ENCODE measurements at regions not wholly inside any gene's neighbourhood (a gene's known extent, or its start where the extent isn't known, plus 50 kb on each side); places are given as distances from the start of the nearest gene placed in this dataset.

GRCh38 chr3:102125994-102126368 is 276.7 kb downstream of the NFKBIZ start:
- no peak for TF ChIP-seq FOXA1 (IDR thresholded peaks at IDR 0.05)
- TF ChIP-seq SUZ12 (IDR thresholded peaks at IDR 0.05), result no peak
- no peak for TF ChIP-seq ARNT (IDR thresholded peaks at IDR 0.05)
- TF ChIP-seq CTBP1 (IDR thresholded peaks at IDR 0.05; ENCODE audit: borderline replicate concordance), result no peak
- TF ChIP-seq ELF4 (IDR thresholded peaks at IDR 0.05), result no peak
- TF ChIP-seq HDGF (IDR thresholded peaks at IDR 0.05; ENCODE audit: borderline replicate concordance), result no peak
- TF ChIP-seq ZNF384 (IDR thresholded peaks at IDR 0.05), result no peak
- no peak for TF ChIP-seq NFRKB (IDR thresholded peaks at IDR 0.05)
- TF ChIP-seq SP1 (IDR thresholded peaks at IDR 0.05), result no peak
- CTCF ChIA-PET, result no interaction called here
- DNase-seq (ENCODE audit: extremely low spot score), result no peak
- POLR2A ChIA-PET, result no interaction called here

GRCh38 chr3:102129760-102130608 is 280.7 kb downstream of the NFKBIZ start:
- TF ChIP-seq FOXA1 (IDR thresholded peaks at IDR 0.05) (no peak), SP1 (IDR thresholded peaks at IDR 0.05) (no peak), ARNT (IDR thresholded peaks at IDR 0.05) (no peak), ZNF384 (IDR thresholded peaks at IDR 0.05) (no peak), L3MBTL2 (conservative IDR thresholded peaks at IDR 0.05) (no peak), CTBP1 (IDR thresholded peaks at IDR 0.05; ENCODE audit: borderline replicate concordance) (no peak), ELF4 (IDR thresholded peaks at IDR 0.05) (no peak), FOXK2 (IDR thresholded peaks at IDR 0.05) (no peak), LEF1 (IDR thresholded peaks at IDR 0.05; ENCODE audit: borderline replicate concordance) (no peak), TARDBP (IDR thresholded peaks at IDR 0.05) (no peak), SUZ12 (IDR thresholded peaks at IDR 0.05) (no peak), NFRKB (IDR thresholded peaks at IDR 0.05) (no peak), BHLHE40 (IDR thresholded peaks at IDR 0.05; ENCODE audit: borderline replicate concordance) (no peak), HDGF (IDR thresholded peaks at IDR 0.05; ENCODE audit: borderline replicate concordance) (no peak), FOXM1 (IDR thresholded peaks at IDR 0.05; ENCODE audit: borderline replicate concordance) (no peak)
- TF ChIP-seq, protein P1, sequence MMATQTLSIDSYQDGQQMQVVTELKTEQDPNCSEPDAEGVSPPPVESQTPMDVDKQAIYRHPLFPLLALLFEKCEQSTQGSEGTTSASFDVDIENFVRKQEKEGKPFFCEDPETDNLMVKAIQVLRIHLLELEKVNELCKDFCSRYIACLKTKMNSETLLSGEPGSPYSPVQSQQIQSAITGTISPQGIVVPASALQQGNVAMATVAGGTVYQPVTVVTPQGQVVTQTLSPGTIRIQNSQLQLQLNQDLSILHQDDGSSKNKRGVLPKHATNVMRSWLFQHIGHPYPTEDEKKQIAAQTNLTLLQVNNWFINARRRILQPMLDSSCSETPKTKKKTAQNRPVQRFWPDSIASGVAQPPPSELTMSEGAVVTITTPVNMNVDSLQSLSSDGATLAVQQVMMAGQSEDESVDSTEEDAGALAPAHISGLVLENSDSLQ (IDR thresholded peaks at IDR 0.05), result no peak
- CTCF ChIA-PET, result no interaction called here
- DNase-seq (ENCODE audit: extremely low spot score), result no peak
- POLR2A ChIA-PET, result no interaction called here

DNA sequence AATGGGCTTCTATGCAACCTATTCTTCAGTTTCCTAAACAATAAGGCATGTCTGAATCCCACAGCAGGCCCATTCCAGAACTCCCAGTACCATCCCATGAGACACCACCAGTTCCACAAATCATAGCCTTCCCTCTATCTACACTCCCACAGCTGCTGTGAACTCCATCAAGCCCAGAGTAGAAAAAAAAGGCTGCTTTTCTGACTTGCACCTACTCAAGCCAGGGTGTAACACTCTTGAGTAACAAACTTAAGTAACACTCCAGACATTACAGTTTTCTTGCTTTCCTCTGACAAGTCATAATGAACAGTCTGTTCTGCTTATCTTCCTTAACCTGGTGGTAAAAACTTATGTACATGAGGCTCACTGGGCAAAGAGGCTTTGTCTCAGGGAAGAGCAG is 283.1 kb downstream of the NFKBIZ start:
- POLR2A ChIA-PET, result no interaction called here
- no peak for DNase-seq (ENCODE audit: extremely low spot score)
- CTCF ChIA-PET, result no interaction called here
- TF ChIP-seq, protein P1 (IDR thresholded peaks at IDR 0.05), result no peak
- TF ChIP-seq FOXM1 (IDR thresholded peaks at IDR 0.05; ENCODE audit: borderline replicate concordance), result no peak
- TF ChIP-seq ARNT (IDR thresholded peaks at IDR 0.05), result no peak
- TF ChIP-seq TARDBP (IDR thresholded peaks at IDR 0.05), result no peak
- no peak for TF ChIP-seq SP1 (IDR thresholded peaks at IDR 0.05)
- no peak for TF ChIP-seq FOXK2 (IDR thresholded peaks at IDR 0.05)
- TF ChIP-seq ZNF384 (IDR thresholded peaks at IDR 0.05), result no peak
- no peak for TF ChIP-seq L3MBTL2 (conservative IDR thresholded peaks at IDR 0.05)
- TF ChIP-seq ELF4 (IDR thresholded peaks at IDR 0.05), result no peak
- no peak for TF ChIP-seq FOXA1 (IDR thresholded peaks at IDR 0.05)
- no peak for TF ChIP-seq HDGF (IDR thresholded peaks at IDR 0.05; ENCODE audit: borderline replicate concordance)
- TF ChIP-seq BHLHE40 (IDR thresholded peaks at IDR 0.05; ENCODE audit: borderline replicate concordance), result no peak
- no peak for TF ChIP-seq SUZ12 (IDR thresholded peaks at IDR 0.05)
- TF ChIP-seq LEF1 (IDR thresholded peaks at IDR 0.05; ENCODE audit: borderline replicate concordance), result no peak
- TF ChIP-seq NFRKB (IDR thresholded peaks at IDR 0.05), result no peak
- TF ChIP-seq CTBP1 (IDR thresholded peaks at IDR 0.05; ENCODE audit: borderline replicate concordance), result no peak

DNA sequence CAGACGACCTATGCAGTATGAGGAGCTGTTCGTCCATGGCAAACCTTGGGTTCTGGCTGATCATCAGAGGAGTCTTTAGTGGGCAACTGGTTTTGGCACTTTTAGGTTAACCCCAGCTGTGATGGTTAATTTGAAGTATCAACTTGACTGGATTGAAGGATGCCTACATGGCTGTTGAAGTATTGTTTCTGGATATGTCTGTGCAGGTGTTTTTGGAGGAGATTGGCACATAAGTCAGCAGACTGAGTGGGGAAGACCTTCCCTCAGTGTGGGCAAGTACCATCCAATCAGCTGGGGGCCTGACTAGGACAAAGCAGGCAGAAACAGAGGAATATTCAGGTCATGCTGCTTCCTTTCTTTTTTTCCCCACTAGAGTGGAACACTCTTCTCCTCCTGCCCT is 284.1 kb downstream of the NFKBIZ start:
- TF ChIP-seq FOXA1 (IDR thresholded peaks at IDR 0.05) (no peak), CTBP1 (IDR thresholded peaks at IDR 0.05; ENCODE audit: borderline replicate concordance) (no peak), ARNT (IDR thresholded peaks at IDR 0.05) (no peak), NFRKB (IDR thresholded peaks at IDR 0.05) (no peak), ELF4 (IDR thresholded peaks at IDR 0.05) (no peak), SP1 (IDR thresholded peaks at IDR 0.05) (no peak), LEF1 (IDR thresholded peaks at IDR 0.05; ENCODE audit: borderline replicate concordance) (no peak)
- TF ChIP-seq, protein P1 (IDR thresholded peaks at IDR 0.05), result no peak
- ChIA-PET CTCF (no interaction called here), POLR2A (no interaction called here)
- no peak for DNase-seq (ENCODE audit: extremely low spot score)

DNA sequence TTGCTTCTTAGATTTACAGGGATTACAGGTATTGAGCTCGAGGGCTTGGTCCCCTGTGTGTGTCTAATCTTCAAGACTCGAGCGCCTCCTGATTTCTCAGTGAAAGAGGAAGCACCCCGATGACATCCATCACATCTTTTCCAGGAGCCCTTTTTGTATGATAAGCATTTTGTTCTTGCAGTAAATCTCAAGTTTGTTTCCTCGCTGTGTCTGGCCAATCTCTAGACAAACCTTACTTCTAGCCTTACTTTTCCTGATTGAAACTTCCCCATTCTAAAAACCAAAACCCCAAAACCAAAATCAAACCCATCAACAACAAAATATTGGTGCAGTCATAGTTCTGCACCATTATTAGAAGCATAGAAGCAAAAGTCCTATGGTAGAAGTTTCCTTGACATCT is 286.0 kb downstream of the NFKBIZ start:
- ChIA-PET CTCF (no interaction called here), POLR2A (no interaction called here)
- TF ChIP-seq HDGF (IDR thresholded peaks at IDR 0.05; ENCODE audit: borderline replicate concordance), result no peak
- TF ChIP-seq CTBP1 (IDR thresholded peaks at IDR 0.05; ENCODE audit: borderline replicate concordance), result no peak
- no peak for TF ChIP-seq TARDBP (IDR thresholded peaks at IDR 0.05)
- TF ChIP-seq FOXM1 (IDR thresholded peaks at IDR 0.05; ENCODE audit: borderline replicate concordance), result no peak
- no peak for TF ChIP-seq ELF4 (IDR thresholded peaks at IDR 0.05)
- TF ChIP-seq ARNT (IDR thresholded peaks at IDR 0.05), result no peak
- TF ChIP-seq FOXA1 (IDR thresholded peaks at IDR 0.05), result no peak
- no peak for TF ChIP-seq ZNF384 (IDR thresholded peaks at IDR 0.05)
- no peak for DNase-seq (ENCODE audit: extremely low spot score)

- no peak for TF ChIP-seq FOXM1 (IDR thresholded peaks at IDR 0.05; ENCODE audit: borderline replicate concordance)
- TF ChIP-seq, protein P1 (IDR thresholded peaks at IDR 0.05), result no peak
- no peak for TF ChIP-seq SUZ12 (IDR thresholded peaks at IDR 0.05)
- TF ChIP-seq FOXA1 (IDR thresholded peaks at IDR 0.05), result no peak
- no peak for TF ChIP-seq CTBP1 (IDR thresholded peaks at IDR 0.05; ENCODE audit: borderline replicate concordance)
- CTCF ChIA-PET, result no interaction called here
- DNase-seq (ENCODE audit: extremely low spot score), result no peak
- POLR2A ChIA-PET, result no interaction called here
Observed at GRCh38 chr3:102136183-102136582, 286.9 kb downstream of the NFKBIZ start.

Measured in HEK293T (cell line).